ENCODE measurements at regions not wholly inside any gene's neighbourhood (a gene's known extent, or its start where the extent isn't known, plus 50 kb on each side); places are given as distances from the start of the nearest gene placed in this dataset.

GRCh38 chr2:58665154-58665553 is 424.0 kb upstream of the FANCL start:
- TF ChIP-seq SP1 (IDR thresholded peaks at IDR 0.05) (no peak), NFRKB (IDR thresholded peaks at IDR 0.05) (no peak), TARDBP (IDR thresholded peaks at IDR 0.05) (no peak), FOXM1 (IDR thresholded peaks at IDR 0.05; ENCODE audit: borderline replicate concordance) (no peak), ZNF384 (IDR thresholded peaks at IDR 0.05) (no peak), BHLHE40 (IDR thresholded peaks at IDR 0.05; ENCODE audit: borderline replicate concordance) (no peak), HDGF (IDR thresholded peaks at IDR 0.05; ENCODE audit: borderline replicate concordance) (no peak), SUZ12 (IDR thresholded peaks at IDR 0.05) (no peak), ARNT (IDR thresholded peaks at IDR 0.05) (no peak), FOXA1 (IDR thresholded peaks at IDR 0.05) (no peak), L3MBTL2 (conservative IDR thresholded peaks at IDR 0.05) (no peak)

Measured in HEK293T (cell line).